SH-SY5Y (cell line): ENCODE measurements at regions not wholly inside any gene's neighbourhood (a gene's known extent, or its start where the extent isn't known, plus 50 kb on each side); places are given as distances from the start of the nearest gene placed in this dataset.

Experiments used
- GATA2 ChIP-seq: IDR thresholded peaks from 2 replicates; pipeline ENCODE4 v1.6.1; 2011; ENCODE audit warnings: mild to moderate bottlenecking, low read depth, low read length
- GATA3 ChIP-seq: IDR thresholded peaks from 2 replicates; pipeline ENCODE4 v1.6.1; 2011; ENCODE audit warnings: low read depth, mild to moderate bottlenecking, low read length, moderate library complexity

- TF ChIP-seq GATA2 = no peak
- TF ChIP-seq GATA3 = no peak
Measured at GRCh38 chr10:81309041-81309552, 565.9 kb upstream of the NRG3 start.
